Fibroblast of skin of right biceps (primary cell): ENCODE measurements at regions not wholly inside any gene's neighbourhood (a gene's known extent, or its start where the extent isn't known, plus 50 kb on each side); places are given as distances from the start of the nearest gene placed in this dataset.

Source experiments
- DNase-seq: peaks from one replicate; pipeline ENCODE4 v3.0.0-alpha.2; 2013

DNA sequence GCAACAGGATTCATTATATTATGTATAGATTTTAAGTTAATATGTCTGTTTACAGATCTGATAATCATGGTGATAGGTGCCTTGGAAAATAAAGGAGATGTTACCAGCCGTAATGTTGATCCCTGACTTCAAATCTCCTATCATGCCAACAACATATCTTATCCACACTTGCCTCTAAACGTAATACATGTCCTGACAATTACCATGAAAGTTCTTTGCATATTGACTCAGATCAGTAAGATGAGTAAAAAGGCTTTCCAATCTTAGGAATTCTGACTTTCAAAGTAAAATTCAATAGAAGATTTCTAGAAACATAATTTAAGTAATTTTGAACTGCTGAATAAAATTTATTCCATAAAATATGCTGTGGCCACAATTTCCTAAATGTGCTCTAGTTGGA, 513.3 kb downstream of the ANKRD50 start:
- no peak for DNase-seq

DNA sequence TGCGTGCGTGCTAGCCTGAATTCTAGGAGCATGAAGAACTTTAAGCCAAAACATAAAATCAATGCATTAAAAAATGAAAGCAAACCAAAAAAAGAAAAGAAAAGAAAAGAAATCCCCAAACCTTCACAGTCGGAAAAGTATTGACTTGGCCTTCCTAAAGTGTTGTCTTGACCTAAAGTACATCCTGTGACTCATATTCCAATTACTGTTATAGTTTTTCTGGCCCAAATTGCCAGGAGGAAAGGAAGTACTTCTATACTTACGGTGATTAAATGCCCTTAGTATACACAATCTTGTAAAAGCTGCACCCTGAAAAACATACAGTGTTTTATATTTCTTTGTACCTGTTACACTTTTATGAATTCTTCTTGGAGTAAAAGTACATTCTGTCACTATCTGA, 512.8 kb downstream of the ANKRD50 start:
- peak; percentile 56 for DNase-seq

DNA sequence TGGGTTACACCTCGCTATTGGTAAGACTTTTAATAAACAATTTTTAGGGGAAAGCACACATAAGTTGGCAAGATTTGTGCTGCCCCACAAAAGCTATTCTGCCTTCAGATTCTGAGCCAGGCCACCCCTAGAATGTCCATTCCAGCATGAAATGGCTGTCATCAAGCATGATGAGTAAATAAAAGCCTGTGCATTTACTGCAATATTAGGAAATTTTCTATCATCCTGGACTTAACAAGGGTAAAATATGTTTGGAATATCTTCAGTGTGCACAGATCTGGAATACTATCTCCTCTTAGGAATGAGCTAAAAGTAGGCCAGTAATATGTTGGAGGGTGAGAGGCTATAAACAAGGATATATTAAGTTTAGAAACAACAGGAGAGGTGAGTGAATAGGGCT, 510.9 kb downstream of the ANKRD50 start:
- no peak for DNase-seq

- no peak for DNase-seq
Measured at GRCh38 chr4:124202099-124202498, 510.4 kb downstream of the ANKRD50 start.

GRCh38 chr4:124203613-124204238, 508.8 kb downstream of the ANKRD50 start:
- DNase-seq: peak; percentile 86

GRCh38 chr4:124206779-124207605, 505.5 kb downstream of the ANKRD50 start:
- peak; percentile 84 for DNase-seq

DNA sequence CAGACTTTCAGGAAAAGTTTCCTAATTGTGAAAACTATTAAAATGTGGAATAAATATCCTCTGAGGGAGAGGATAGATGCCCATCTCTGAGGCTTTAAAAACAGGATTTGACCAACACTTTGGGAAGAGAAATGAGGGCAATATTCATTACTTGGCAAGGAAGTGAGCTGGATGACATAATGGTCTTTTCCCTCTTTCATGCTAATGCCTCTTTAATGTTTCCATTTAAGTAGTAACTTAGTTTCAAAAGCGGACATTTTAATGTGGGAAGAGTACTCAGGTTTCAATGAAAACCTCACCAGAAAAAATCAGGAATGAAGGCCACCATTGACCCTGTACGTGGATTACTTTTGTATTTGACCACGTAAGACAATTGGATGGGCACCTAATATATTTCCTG, 503.3 kb downstream of the ANKRD50 start:
- DNase-seq: no peak

DNA sequence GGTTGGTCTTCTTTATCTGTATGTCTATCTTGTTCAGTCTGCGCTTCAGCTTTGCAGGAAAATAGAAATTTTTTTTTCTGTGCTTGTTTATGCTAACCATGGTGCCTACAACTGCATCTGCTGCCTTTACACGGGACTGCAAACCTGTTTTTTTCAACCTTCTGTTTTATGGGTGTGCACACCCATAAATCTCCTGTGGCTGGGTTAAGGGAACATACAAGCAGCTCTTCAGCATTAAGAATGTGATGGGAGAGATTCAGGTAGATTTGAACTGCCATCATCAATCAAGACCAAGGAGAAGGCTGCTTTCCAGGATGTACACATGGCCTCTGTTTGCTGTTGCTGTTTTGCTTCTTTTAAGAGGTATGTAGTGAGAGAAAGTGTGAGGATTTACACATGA, 502.9 kb downstream of the ANKRD50 start:
- DNase-seq: no peak

DNA sequence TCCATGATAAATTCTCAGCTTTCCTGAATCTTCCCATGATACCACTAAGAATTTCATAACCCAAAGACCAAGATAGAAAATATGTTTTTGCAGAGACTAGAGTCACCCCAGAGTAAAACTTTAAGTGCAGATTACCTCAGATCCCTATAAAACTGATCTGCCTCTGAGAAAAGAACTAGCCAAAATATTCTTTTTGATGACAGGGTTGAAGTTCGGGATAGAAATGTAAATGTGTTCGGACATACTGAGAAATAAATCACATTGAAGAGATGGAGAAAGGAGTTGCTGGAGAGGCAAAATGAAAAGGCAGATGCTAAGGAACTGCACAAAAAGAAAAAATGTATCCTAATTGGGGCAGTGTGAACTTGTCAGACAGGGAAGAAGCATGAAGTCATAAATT, 501.8 kb downstream of the ANKRD50 start:
- no peak for DNase-seq

DNA sequence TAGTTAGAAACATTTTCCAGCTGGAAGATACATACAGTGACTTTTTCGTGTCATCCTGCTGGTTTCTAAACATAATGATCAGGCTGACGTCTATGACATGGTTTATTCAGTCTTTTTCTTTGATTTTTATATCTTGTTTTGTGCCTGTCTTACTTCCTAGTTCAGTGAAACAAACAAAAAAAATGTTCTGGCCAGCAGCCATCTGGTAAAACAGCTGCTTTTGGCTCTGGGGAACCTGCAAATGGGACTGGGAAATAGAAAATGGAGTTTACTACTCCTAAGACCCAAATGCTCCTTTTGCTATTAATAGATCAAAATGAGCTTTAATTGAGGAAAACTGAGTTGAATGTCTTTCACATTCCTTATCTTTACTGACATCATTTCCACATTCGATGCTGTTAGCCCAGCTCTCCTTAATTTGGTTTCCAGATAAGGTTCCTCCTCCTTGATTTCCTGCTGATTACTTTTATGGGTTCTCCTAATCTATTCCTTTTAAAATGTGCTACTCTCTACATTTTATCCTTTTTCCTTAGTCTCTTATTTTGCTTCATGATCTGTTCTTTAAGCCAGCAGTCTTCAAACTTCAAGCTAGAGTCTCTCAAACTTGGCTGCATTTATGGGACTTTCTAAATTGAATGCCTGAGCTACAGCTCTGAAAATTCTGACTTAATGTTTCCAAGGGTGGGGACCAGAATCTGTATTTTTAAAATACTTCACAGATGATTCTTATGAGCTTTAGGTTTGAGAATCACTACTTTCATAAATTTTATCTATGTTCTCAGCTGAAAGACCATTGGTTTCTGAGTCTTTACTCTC, 499.5 kb downstream of the ANKRD50 start:
- DNase-seq: no peak

DNA sequence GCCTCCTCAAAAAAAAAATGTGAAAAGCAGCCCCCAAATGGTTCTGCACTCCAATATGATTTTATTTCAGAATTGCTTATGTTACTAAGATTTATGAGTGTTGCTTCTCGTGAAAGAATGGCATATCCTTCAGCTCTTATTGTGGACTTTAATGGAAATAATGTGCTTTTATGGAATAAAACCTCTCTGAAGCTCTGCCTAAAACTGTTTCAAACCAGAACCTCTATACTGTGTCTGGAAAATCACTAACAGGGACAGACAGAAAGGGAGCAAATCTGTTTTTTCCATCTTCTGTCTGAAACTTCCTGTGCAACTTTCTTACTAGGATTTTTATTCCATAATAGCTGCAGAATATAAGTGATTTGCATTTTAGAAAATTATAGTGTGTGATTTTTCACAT, 493.1 kb downstream of the ANKRD50 start:
- no peak for DNase-seq

GRCh38 chr4:124224256-124224655, 488.3 kb downstream of the ANKRD50 start:
- no peak for DNase-seq

DNA sequence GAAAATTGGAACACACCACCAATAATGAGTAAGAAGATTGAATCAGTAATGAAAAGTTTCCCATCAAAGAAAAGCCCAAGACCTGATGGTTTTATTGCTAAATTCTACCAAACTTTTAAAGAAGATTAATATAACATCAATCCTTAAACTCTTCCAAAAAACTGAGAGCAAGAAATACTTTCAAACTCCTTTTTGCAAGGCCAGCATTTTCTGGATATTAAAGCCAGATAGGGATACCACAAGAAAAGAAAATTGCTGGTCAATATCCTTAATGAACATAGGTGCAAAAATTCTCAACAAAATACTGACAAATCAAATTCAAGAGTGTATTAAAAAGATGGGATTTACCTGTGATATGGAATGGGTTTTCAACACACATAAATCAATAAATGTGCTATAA, 484.6 kb downstream of the ANKRD50 start:
- DNase-seq: no peak

- no peak for DNase-seq
Measured at GRCh38 chr4:124230268-124230667, 482.3 kb downstream of the ANKRD50 start.

DNA sequence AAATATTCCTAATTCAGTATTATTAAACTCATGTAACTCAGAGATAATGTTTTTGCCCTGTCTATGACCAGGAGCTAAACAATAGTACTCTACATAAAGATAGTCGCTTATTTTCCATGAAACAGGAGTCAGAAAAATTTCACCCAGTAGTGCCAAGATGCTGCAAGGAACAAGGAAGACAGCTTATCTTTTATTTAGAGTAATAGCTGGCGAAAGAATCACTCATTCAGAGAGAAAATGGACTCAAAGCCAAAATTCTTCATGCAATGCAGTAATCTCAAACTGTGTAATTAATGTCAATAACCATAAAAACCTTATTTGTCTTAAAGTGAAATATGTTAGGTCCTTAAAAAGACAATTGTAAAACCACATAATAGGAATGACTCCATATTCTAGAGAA, 477.8 kb downstream of the ANKRD50 start:
- no peak for DNase-seq

DNA sequence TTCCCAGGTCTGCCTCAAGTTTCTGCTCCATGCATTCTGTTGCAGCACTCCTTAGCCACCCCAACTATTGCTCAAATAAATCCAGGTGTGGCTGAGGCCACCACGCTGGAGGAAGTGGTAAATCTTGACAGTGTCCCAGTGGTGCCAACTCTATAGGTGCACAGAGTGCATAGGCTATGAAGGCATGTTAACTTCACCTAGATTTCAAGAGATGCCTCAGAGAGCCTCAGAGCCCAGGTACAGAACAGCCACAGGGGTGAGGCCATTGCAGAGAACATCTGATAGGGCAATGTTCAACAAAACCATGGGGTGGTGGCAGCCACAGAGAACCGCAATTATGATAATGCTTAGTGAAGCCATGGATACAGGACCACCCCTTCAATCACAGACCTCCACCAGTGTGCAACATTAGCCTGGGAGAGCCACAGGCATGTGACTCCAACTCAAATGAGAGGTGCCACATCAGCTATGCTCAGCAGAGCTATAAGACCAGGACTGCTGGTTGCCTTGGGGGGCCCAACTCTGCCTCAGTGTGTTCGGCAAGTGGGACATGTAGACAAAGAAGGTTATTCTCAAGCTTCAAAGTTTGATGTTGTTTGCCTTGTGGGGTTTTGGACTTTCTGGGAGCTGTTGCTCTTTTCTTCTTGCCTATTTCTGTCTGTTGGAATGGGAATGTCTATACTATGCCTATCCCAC, 468.7 kb downstream of the ANKRD50 start:
- no peak for DNase-seq

DNA sequence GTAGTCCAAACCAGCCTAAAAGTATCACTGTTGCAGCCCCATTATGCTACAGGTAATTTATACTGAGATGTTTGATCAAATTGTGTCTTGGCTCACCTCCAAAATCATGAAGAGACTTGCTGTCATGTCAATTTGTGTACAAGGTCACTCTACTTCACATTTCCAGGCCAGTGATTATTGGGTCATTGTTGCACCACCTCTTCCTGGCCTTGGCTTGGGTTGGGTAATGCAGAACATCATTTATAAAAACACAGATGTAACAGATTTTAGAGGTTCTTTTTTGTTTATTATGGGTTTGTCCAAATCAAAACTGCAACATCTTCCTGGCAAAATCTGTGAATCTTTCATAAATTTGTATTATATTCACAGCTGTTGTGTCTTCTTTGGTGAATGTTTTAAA, 459.5 kb downstream of the ANKRD50 start:
- DNase-seq: no peak

- DNase-seq: peak; percentile 79
Measured at GRCh38 chr4:124262211-124263179, 450.0 kb downstream of the ANKRD50 start.

GRCh38 chr4:124265701-124266100, 446.8 kb downstream of the ANKRD50 start:
- DNase-seq: peak; percentile 6

GRCh38 chr4:124266721-124267120, 445.8 kb downstream of the ANKRD50 start:
- no peak for DNase-seq

- no peak for DNase-seq
Measured at GRCh38 chr4:124276461-124276860, 436.1 kb downstream of the ANKRD50 start.

DNA sequence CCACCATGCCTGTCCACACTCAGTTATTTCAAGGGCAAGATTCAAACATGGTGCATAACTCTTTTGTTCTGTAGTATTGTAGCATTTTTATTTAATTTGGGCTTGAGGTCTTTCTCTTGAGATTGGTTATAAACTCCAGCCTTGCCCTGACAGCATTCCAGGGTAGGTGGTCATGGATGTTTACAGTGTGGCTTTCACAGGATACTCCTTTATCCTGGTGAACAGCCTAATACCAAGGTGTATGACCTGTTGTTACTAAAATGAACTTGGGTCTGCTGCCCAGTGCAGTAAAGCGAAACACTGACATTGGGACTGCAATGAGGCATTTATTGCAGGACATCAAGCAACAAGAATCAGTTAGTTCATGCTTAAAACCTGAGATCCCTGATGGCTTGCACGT, 434.8 kb downstream of the ANKRD50 start:
- no peak for DNase-seq
